Naive thymus-derived CD4-positive, alpha-beta T cell (primary cell): ENCODE measurements at regions not wholly inside any gene's neighbourhood (a gene's known extent, or its start where the extent isn't known, plus 50 kb on each side); places are given as distances from the start of the nearest gene placed in this dataset.

Experiments used
- ATAC-seq: fragments of 150-1000 bp; cut with Tn5 transposase; 2 replicates; pipeline ENCODE4 v1.10.0; 2021; ENCODE audit warnings: mild to moderate bottlenecking, moderate library complexity
- CTCF ChIA-PET: fragments of 350-600 bp; sonication (Branson Sonifier 250); formaldehyde crosslinking; loops from one replicate; lab custom pipeline; 2021; ENCODE audit warnings: antibody characterized with exemption; lab: Charles Lee
- POLR2A ChIA-PET: fragments of 350-600 bp; sonication (Branson Sonifier 250); formaldehyde crosslinking; loops from one replicate; lab custom pipeline; 2021; ENCODE audit warnings: antibody characterized with exemption, inconsistent platforms; lab: Charles Lee
- DNase-seq, 9 donors: peaks; one replicate each; pipeline versions ENCODE4 v3.0.0 to v3.0.0-alpha.2; 2020 to 2022; ENCODE audit warnings: mixed read lengths in 1 of 9
- H3K27ac ChIP-seq: one replicate; pipeline ENCODE4 v1.7.0; 2013; ENCODE audit warnings: mild to moderate bottlenecking, low read depth, low read length, moderate library complexity
- H3K27me3 ChIP-seq, 2 donors: one replicate each; pipeline ENCODE4 v1.7.0; 2013; ENCODE audit warnings: low read length in 2 of 2, mild to moderate bottlenecking in 2 of 2, moderate library complexity in 2 of 2; ENCODE audit not compliant: control insufficient read depth in 2 of 2, insufficient read depth in 2 of 2
- H3K36me3 ChIP-seq, 3 experiments: 1 replicate in 2 of 3; 2 replicates in 1 of 3; pipeline ENCODE4 v1.7.0; 2013; ENCODE audit warnings: low read length in 3 of 3, mild to moderate bottlenecking in 3 of 3, moderate library complexity in 1 of 3; ENCODE audit not compliant: insufficient read depth in 3 of 3, control insufficient read depth in 2 of 3
- H3K4me1 ChIP-seq, 2 donors: one replicate each; pipeline ENCODE4 v1.7.0; 2013; ENCODE audit warnings: low read length in 2 of 2, mild to moderate bottlenecking in 2 of 2, moderate library complexity in 1 of 2; ENCODE audit not compliant: control insufficient read depth in 2 of 2, insufficient read depth in 2 of 2
- H3K4me3 ChIP-seq: 2 replicates; pipeline ENCODE4 v1.7.0; 2013; ENCODE audit warnings: mild to moderate bottlenecking, low read length
- H3K9me3 ChIP-seq, 3 experiments: 1 replicate in 2 of 3; 2 replicates in 1 of 3; pipeline ENCODE4 v1.7.0; 2013; ENCODE audit warnings: low read length in 3 of 3; ENCODE audit not compliant: control insufficient read depth in 2 of 3
- H3K27ac Mint-ChIP-seq, 9 donors: one replicate each; pipeline ENCODE4 v1.8.0; 2020 to 2022; ENCODE audit warnings: mixed read lengths in 9 of 9, mild to moderate bottlenecking in 8 of 9, moderate library complexity in 5 of 9, inconsistent platforms in 2 of 9
- H3K27me3 Mint-ChIP-seq, 5 donors: one replicate each; pipeline ENCODE4 v1.8.0; 2021 to 2022; ENCODE audit warnings: mixed read lengths in 5 of 5, mild to moderate bottlenecking in 1 of 5
- H3K36me3 Mint-ChIP-seq, 5 donors: one replicate each; pipeline ENCODE4 v1.8.0; 2020 to 2022; ENCODE audit warnings: mixed read lengths in 5 of 5, mild to moderate bottlenecking in 3 of 5, inconsistent platforms in 1 of 5
- H3K4me1 Mint-ChIP-seq, 7 donors: one replicate each; pipeline ENCODE4 v1.8.0; 2020 to 2022; ENCODE audit warnings: mixed read lengths in 7 of 7, mild to moderate bottlenecking in 3 of 7, inconsistent platforms in 1 of 7
- H3K4me3 Mint-ChIP-seq, 10 donors: one replicate each; pipeline ENCODE4 v1.8.0; 2020 to 2022; ENCODE audit warnings: mild to moderate bottlenecking in 10 of 10, mixed read lengths in 10 of 10, moderate library complexity in 6 of 10, inconsistent platforms in 2 of 10
- H3K9me3 Mint-ChIP-seq, 11 donors: one replicate each; pipeline ENCODE4 v1.8.0; 2020 to 2022; ENCODE audit warnings: mixed read lengths in 11 of 11, mild to moderate bottlenecking in 4 of 11, inconsistent platforms in 1 of 11, moderate library complexity in 1 of 11
- intact Hi-C, 2 donors: fragments of 100-400 bp; cut with micrococcal nuclease; formaldehyde crosslinking; loops; one replicate each; pipeline ENCODE4 v1.15.1; 2023

DNA sequence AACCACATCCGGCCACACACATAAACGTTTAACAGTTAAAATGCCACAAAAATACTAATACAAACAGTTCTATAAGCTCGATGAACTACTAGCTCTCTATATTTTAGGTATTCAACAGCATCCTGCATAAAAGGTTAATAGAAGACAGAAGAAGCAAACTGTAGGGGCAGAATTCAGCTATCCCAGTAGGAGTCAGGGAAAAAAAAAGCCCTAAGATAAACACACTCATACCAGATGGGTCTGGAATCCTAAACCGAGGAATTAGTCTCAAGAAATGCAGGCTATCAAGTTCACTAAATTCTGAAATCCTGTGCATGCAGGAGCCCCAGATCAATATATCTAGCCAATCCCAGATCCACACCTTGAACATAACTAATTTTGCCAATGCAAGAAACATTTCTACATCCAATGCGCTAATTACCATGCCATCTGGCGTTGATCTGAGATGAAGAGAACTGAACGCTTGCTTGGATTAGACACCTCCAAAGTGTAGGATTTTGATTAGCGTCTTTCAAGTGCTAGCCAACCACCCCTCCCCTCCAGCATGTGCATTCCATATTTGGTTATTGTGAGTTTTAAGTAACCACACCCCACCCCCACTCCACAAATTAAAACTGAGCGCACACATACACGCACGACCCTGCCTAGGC, 512.2 kb upstream of the INTU start:
- Mint-ChIP-seq H3K4me3 (no peak overlapping the region), H3K27me3 (no peaks in the 10 kb centered on the region), H3K36me3 (no peaks in the 10 kb centered on the region), H3K27ac (no peak overlapping the region), H3K9me3 (peaks cover 0 to 22% (median 4%) of the 10 kb centered on the region in 11 donors), H3K4me1 (no peaks in the 10 kb centered on the region)
- intact Hi-C loops: no loop called here
- Histone ChIP-seq H3K36me3 (no peaks in the 10 kb centered on the region), H3K4me1 (no peaks in the 10 kb centered on the region), H3K27ac (no peak overlapping the region), H3K27me3 (no peaks in the 10 kb centered on the region), H3K9me3 (no peaks in the 10 kb centered on the region), H3K4me3 (no peak overlapping the region)
- ChIA-PET CTCF (no interaction called here), POLR2A (no interaction called here)
- ATAC-seq (no peak), DNase-seq (no peak)

DNA sequence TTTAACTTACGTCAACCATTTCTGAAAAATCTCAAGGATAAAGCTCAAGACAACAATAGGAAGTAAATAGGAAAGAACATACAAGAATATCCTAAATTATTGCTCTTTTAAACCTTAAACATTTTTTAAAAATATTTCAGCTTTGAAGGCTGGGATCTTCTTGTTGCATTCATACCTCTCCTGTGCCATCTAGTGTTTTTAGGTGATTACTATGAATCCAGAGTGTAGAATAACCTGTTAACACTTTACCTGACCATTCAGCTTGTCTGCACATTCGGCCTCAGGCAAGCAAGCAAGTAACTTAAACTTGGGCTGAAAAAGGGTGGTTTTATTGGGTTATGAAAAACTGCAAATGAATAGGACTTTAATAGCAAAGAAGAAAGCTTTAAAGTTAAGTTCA, 507.8 kb upstream of the INTU start:
- H3K27ac ChIP-seq: no peak overlapping the region
- DNase-seq (no peak), ATAC-seq (no peak)
- H3K9me3 Mint-ChIP-seq: peaks cover 0 to 13% (median 6%) of the 10 kb centered on the region in 11 donors
- no peaks in the 10 kb centered on the region for H3K36me3 Mint-ChIP-seq
- H3K4me1 Mint-ChIP-seq: no peaks in the 10 kb centered on the region
- no peak overlapping the region for H3K27ac Mint-ChIP-seq
- no peaks in the 10 kb centered on the region for H3K27me3 Mint-ChIP-seq
- no peaks in the 10 kb centered on the region for H3K4me1 ChIP-seq
- H3K36me3 ChIP-seq: no peaks in the 10 kb centered on the region
- H3K27me3 ChIP-seq: no peaks in the 10 kb centered on the region
- CTCF ChIA-PET: no interaction called here
- H3K4me3 ChIP-seq: no peak overlapping the region
- intact Hi-C loops: no loop called here
- POLR2A ChIA-PET: no interaction called here
- H3K4me3 Mint-ChIP-seq: no peak overlapping the region
- H3K9me3 ChIP-seq: no peaks in the 10 kb centered on the region

GRCh38 chr4:127126718-127127117, 506.0 kb upstream of the INTU start:
- H3K27ac Mint-ChIP-seq: no peak overlapping the region
- no peak for DNase-seq
- H3K9me3 Mint-ChIP-seq: peaks cover 0 to 9% (median 3%) of the 10 kb centered on the region in 11 donors
- no peaks in the 10 kb centered on the region for H3K4me1 Mint-ChIP-seq
- ChIA-PET POLR2A (no interaction called here), CTCF (no interaction called here)
- intact Hi-C loops: no loop called here
- Histone ChIP-seq H3K36me3 (no peaks in the 10 kb centered on the region), H3K27ac (no peak overlapping the region), H3K4me3 (no peak overlapping the region), H3K4me1 (no peaks in the 10 kb centered on the region), H3K9me3 (no peaks in the 10 kb centered on the region), H3K27me3 (no peaks in the 10 kb centered on the region)
- no peaks in the 10 kb centered on the region for H3K27me3 Mint-ChIP-seq
- ATAC-seq: no peak
- no peaks in the 10 kb centered on the region for H3K36me3 Mint-ChIP-seq
- H3K4me3 Mint-ChIP-seq: no peak overlapping the region

DNA sequence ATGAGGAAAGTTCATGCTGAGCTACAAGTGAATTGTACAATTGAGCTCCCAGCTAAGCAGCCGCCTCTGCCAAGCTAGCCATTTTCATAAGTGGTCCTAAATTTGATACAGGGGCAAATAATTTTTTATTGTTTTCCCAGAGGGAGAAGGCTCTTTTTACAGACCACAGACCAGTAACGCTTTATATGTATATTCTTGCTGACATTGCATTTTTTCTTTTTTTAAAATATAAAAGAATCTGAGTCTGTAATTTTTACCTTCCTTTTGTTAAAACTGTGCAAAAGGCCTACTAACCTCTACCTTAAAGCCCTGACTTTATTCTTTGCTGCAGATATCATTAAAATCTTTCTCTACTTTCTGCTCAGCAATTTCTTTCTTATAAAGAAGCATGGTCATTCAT, 501.2 kb upstream of the INTU start:
- no peaks in the 10 kb centered on the region for H3K36me3 Mint-ChIP-seq
- H3K27me3 Mint-ChIP-seq: no peaks in the 10 kb centered on the region
- no peak for ATAC-seq
- Histone ChIP-seq H3K4me3 (no peak overlapping the region), H3K27me3 (no peaks in the 10 kb centered on the region), H3K36me3 (no peaks in the 10 kb centered on the region), H3K27ac (no peak overlapping the region), H3K9me3 (no peaks in the 10 kb centered on the region), H3K4me1 (no peaks in the 10 kb centered on the region)
- intact Hi-C loops: no loop called here
- no peak overlapping the region for H3K27ac Mint-ChIP-seq
- H3K4me1 Mint-ChIP-seq: no peaks in the 10 kb centered on the region
- CTCF ChIA-PET: no interaction called here
- peaks cover 0 to 8% (median 0%) of the 10 kb centered on the region in 11 donors for H3K9me3 Mint-ChIP-seq
- H3K4me3 Mint-ChIP-seq: no peak overlapping the region
- POLR2A ChIA-PET: no interaction called here
- no peak for DNase-seq

GRCh38 chr4:127134490-127134889, 498.3 kb upstream of the INTU start:
- ATAC-seq (no peak), DNase-seq (no peak)
- Histone ChIP-seq H3K27ac (no peak overlapping the region), H3K27me3 (no peaks in the 10 kb centered on the region), H3K4me1 (no peaks in the 10 kb centered on the region), H3K4me3 (no peak overlapping the region), H3K36me3 (no peaks in the 10 kb centered on the region), H3K9me3 (no peaks in the 10 kb centered on the region)
- intact Hi-C loops: no loop called here
- no peaks in the 10 kb centered on the region for H3K27me3 Mint-ChIP-seq
- no peaks in the 10 kb centered on the region for H3K36me3 Mint-ChIP-seq
- POLR2A ChIA-PET: no interaction called here
- no peak overlapping the region for H3K27ac Mint-ChIP-seq
- no peak overlapping the region for H3K4me3 Mint-ChIP-seq
- peaks cover 0 to 8% (median 3%) of the 10 kb centered on the region in 11 donors for H3K9me3 Mint-ChIP-seq
- H3K4me1 Mint-ChIP-seq: no peaks in the 10 kb centered on the region
- CTCF ChIA-PET: no interaction called here

GRCh38 chr4:127138586-127138985, 494.2 kb upstream of the INTU start:
- no peak overlapping the region for H3K4me3 Mint-ChIP-seq

GRCh38 chr4:127139788-127140286, 492.9 kb upstream of the INTU start:
- POLR2A ChIA-PET: no interaction called here
- Mint-ChIP-seq H3K27ac (no peak overlapping the region), H3K4me1 (no peaks in the 10 kb centered on the region), H3K27me3 (no peaks in the 10 kb centered on the region), H3K4me3 (no peak overlapping the region), H3K9me3 (peaks cover 0 to 8% (median 1%) of the 10 kb centered on the region in 11 donors), H3K36me3 (no peaks in the 10 kb centered on the region)
- Histone ChIP-seq H3K9me3 (no peaks in the 10 kb centered on the region), H3K27me3 (no peaks in the 10 kb centered on the region), H3K4me3 (no peak overlapping the region), H3K4me1 (no peaks in the 10 kb centered on the region), H3K27ac (no peak overlapping the region), H3K36me3 (no peaks in the 10 kb centered on the region)
- CTCF ChIA-PET: no interaction called here
- intact Hi-C loops: no loop called here
- no peak for ATAC-seq
- no peak for DNase-seq

More at GRCh38 chr4:127138586-127138985, 494.2 kb upstream of the INTU start:
- Histone ChIP-seq H3K27ac (no peak overlapping the region), H3K27me3 (no peaks in the 10 kb centered on the region), H3K9me3 (no peaks in the 10 kb centered on the region), H3K4me3 (no peak overlapping the region), H3K36me3 (no peaks in the 10 kb centered on the region), H3K4me1 (no peaks in the 10 kb centered on the region)
- intact Hi-C loops: no loop called here
- Mint-ChIP-seq H3K27ac (no peak overlapping the region), H3K4me1 (no peaks in the 10 kb centered on the region), H3K9me3 (peaks cover 0 to 8% (median 2%) of the 10 kb centered on the region in 11 donors), H3K36me3 (no peaks in the 10 kb centered on the region), H3K27me3 (no peaks in the 10 kb centered on the region)
- ChIA-PET CTCF (no interaction called here), POLR2A (no interaction called here)
- ATAC-seq (no peak), DNase-seq (no peak)
